A673 (cell line): ENCODE measurements at regions not wholly inside any gene's neighbourhood (a gene's known extent, or its start where the extent isn't known, plus 50 kb on each side); places are given as distances from the start of the nearest gene placed in this dataset.
"Not testable (repeated sequence)": the region's sequence is repeated elsewhere in the genome, so short reads cannot be mapped to it uniquely, and the experiment has no call there.

ENCODE experiments used
- BruUV-seq: library from RNA; stranded (reverse); fragments of 400-500 nt; replicated peaks from 2 replicates; lab custom pipeline; 2021; lab: Mats Ljungman, UMichigan
- CTCF ChIA-PET: fragments of 300-600 bp; sonication (Branson Sonifier 250); formaldehyde crosslinking; loops from one replicate; lab custom pipeline; 2022; ENCODE audit warnings: antibody characterized with exemption; lab: Charles Lee
- POLR2A ChIA-PET: fragments of 300-600 bp; sonication (Branson Sonifier 250); formaldehyde crosslinking; loops from one replicate; lab custom pipeline; 2022; ENCODE audit warnings: antibody characterized with exemption; ENCODE audit not compliant: low non-redundant PET; lab: Charles Lee
- DNase-seq: peaks from one replicate; pipeline ENCODE4 v3.0.0-alpha.2; 2015; ENCODE audit warnings: low spot score
- H3K27ac ChIP-seq: fragments of 200-600 bp; sonication (generic); 2 replicates; pipeline ENCODE4 v1.5.1; 2016; ENCODE audit warnings: mixed run types, low read depth, mild to moderate bottlenecking, mixed read lengths, antibody characterized with exemption, low read length; ENCODE audit not compliant: poor library complexity, severe bottlenecking
- H3K27me3 ChIP-seq: fragments of 200-600 bp; sonication (generic); replicated peaks from 2 replicates; pipeline ENCODE4 v1.6.1; 2017; ENCODE audit warnings: mixed run types, low read depth, mild to moderate bottlenecking, mixed read lengths, antibody characterized with exemption, low read length; ENCODE audit not compliant: insufficient read depth, poor library complexity
- H3K36me3 ChIP-seq: fragments of 200-600 bp; sonication (generic); 2 replicates; pipeline ENCODE4 v1.6.1; 2016; ENCODE audit warnings: mixed run types, mild to moderate bottlenecking, mixed read lengths, antibody characterized with exemption, low read length; ENCODE audit not compliant: insufficient read depth, poor library complexity, severe bottlenecking
- H3K4me1 ChIP-seq: fragments of 200-600 bp; sonication (generic); 2 replicates; pipeline ENCODE4 v1.6.1; 2017; ENCODE audit warnings: mixed run types, mild to moderate bottlenecking, mixed read lengths, antibody characterized with exemption, low read length; ENCODE audit not compliant: insufficient read depth, poor library complexity, severe bottlenecking
- H3K4me3 ChIP-seq: fragments of 200-600 bp; sonication (generic); 2 replicates; pipeline ENCODE4 v1.5.1; 2016; ENCODE audit warnings: low read depth, mixed run types, mild to moderate bottlenecking, mixed read lengths, low read length; ENCODE audit not compliant: poor library complexity, severe bottlenecking
- H3K9me3 ChIP-seq: fragments of 200-600 bp; sonication (generic); 2 replicates; pipeline ENCODE4 v1.6.1; 2016; ENCODE audit warnings: mixed run types, low read depth, mild to moderate bottlenecking, mixed read lengths, antibody characterized with exemption, low read length; ENCODE audit not compliant: poor library complexity, severe bottlenecking
- CTCF ChIP-seq: fragments of 300-800, 200-600 bp; sonication (generic); conservative IDR thresholded peaks from 2 replicates; pipeline ENCODE4 v1.5.1; 2017; ENCODE audit warnings: low read depth, mild to moderate bottlenecking, antibody characterized with exemption, low read length, moderate library complexity, mixed read lengths
- EZH2 ChIP-seq: fragments of 200-600 bp; sonication (generic); IDR thresholded peaks from 2 replicates; pipeline ENCODE4 v1.6.1; 2017; ENCODE audit warnings: borderline replicate concordance, low read depth, mild to moderate bottlenecking, mixed read lengths, antibody characterized with exemption, low read length; ENCODE audit not compliant: poor library complexity, severe bottlenecking
- intact Hi-C: fragments of 100-400 bp; cut with micrococcal nuclease; formaldehyde crosslinking; loops from one replicate; pipeline ENCODE4 v1.10.0; 2022; ENCODE audit not compliant: unreplicated experiment

- CTCF ChIA-PET, BruUV-seq, intact Hi-C loops, H3K4me1 ChIP-seq, DNase-seq, POLR2A ChIA-PET, H3K27ac ChIP-seq, H3K36me3 ChIP-seq, H3K27me3 ChIP-seq, H3K4me3 ChIP-seq: not testable (repeated sequence)
- peaks cover 94% of the 10 kb centered on the region for H3K9me3 ChIP-seq
Observed at GRCh38 chr21:9771466-9772347, 749.7 kb upstream of the TPTE start.

GRCh38 chr21:9772348-9772672 lies 749.1 kb upstream of the TPTE start:
- Histone ChIP-seq H3K4me3 (no peak overlapping the region), H3K27me3 (no peaks in the 10 kb centered on the region), H3K9me3 (peaks cover 92% of the 10 kb centered on the region), H3K4me1 (no peaks in the 10 kb centered on the region), H3K36me3 (no peaks in the 10 kb centered on the region), H3K27ac (no peak overlapping the region)
- no peak for DNase-seq
- POLR2A ChIA-PET = no interaction called here
- CTCF ChIA-PET = no interaction called here
- TF ChIP-seq CTCF = no peak
- intact Hi-C loops = no loop called here
- no TSS peak for BruUV-seq

- intact Hi-C loops, H3K36me3 ChIP-seq, H3K27me3 ChIP-seq, CTCF ChIA-PET, BruUV-seq, H3K27ac ChIP-seq, DNase-seq, H3K4me3 ChIP-seq, H3K4me1 ChIP-seq, POLR2A ChIA-PET: not testable (repeated sequence)
- peaks cover 85% of the 10 kb centered on the region for H3K9me3 ChIP-seq
Observed at GRCh38 chr21:9772877-9773420, 748.4 kb upstream of the TPTE start.

- no peak overlapping the region for H3K4me3 ChIP-seq
- no TSS peak for BruUV-seq
- H3K36me3 ChIP-seq = no peaks in the 10 kb centered on the region
- H3K27ac ChIP-seq = no peak overlapping the region
- POLR2A ChIA-PET = no interaction called here
- CTCF ChIA-PET = no interaction called here
- TF ChIP-seq EZH2 (no peak), CTCF (no peak)
- no peaks in the 10 kb centered on the region for H3K27me3 ChIP-seq
- intact Hi-C loops = no loop called here
- no peak for DNase-seq
- H3K9me3 ChIP-seq = peaks cover 77% of the 10 kb centered on the region
- H3K4me1 ChIP-seq = no peaks in the 10 kb centered on the region
Observed at GRCh38 chr21:9774347-9774746, 747.0 kb upstream of the TPTE start.

GRCh38 chr21:9774901-9775593 lies 746.3 kb upstream of the TPTE start:
- DNase-seq, H3K27ac ChIP-seq, POLR2A ChIA-PET, H3K4me1 ChIP-seq, H3K36me3 ChIP-seq, H3K4me3 ChIP-seq, BruUV-seq, intact Hi-C loops, H3K27me3 ChIP-seq, CTCF ChIA-PET: not testable (repeated sequence)
- peaks cover 71% of the 10 kb centered on the region for H3K9me3 ChIP-seq

- BruUV-seq, H3K4me1 ChIP-seq, DNase-seq, H3K27ac ChIP-seq, intact Hi-C loops, CTCF ChIA-PET, H3K27me3 ChIP-seq, H3K4me3 ChIP-seq, POLR2A ChIA-PET, H3K36me3 ChIP-seq: not testable (repeated sequence)
- H3K9me3 ChIP-seq = peaks cover 70% of the 10 kb centered on the region
Observed at GRCh38 chr21:9775877-9776276, 745.5 kb upstream of the TPTE start.
